ENCODE measurements at regions not wholly inside any gene's neighbourhood (a gene's known extent, or its start where the extent isn't known, plus 50 kb on each side); places are given as distances from the start of the nearest gene placed in this dataset.
A peak's percentile ranks its signal among the peaks of the same experiment; 100 is the strongest.
"Not testable (repeated sequence)": the region's sequence is repeated elsewhere in the genome, so short reads cannot be mapped to it uniquely, and the experiment has no call there.

- no peak overlapping the region for H3K4me3 ChIP-seq (ENCODE audit: low read depth, low read length)
- TF ChIP-seq, protein P1, sequence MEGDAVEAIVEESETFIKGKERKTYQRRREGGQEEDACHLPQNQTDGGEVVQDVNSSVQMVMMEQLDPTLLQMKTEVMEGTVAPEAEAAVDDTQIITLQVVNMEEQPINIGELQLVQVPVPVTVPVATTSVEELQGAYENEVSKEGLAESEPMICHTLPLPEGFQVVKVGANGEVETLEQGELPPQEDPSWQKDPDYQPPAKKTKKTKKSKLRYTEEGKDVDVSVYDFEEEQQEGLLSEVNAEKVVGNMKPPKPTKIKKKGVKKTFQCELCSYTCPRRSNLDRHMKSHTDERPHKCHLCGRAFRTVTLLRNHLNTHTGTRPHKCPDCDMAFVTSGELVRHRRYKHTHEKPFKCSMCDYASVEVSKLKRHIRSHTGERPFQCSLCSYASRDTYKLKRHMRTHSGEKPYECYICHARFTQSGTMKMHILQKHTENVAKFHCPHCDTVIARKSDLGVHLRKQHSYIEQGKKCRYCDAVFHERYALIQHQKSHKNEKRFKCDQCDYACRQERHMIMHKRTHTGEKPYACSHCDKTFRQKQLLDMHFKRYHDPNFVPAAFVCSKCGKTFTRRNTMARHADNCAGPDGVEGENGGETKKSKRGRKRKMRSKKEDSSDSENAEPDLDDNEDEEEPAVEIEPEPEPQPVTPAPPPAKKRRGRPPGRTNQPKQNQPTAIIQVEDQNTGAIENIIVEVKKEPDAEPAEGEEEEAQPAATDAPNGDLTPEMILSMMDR (IDR thresholded peaks at IDR 0.05; ENCODE audit: control insufficient read depth, extremely low read depth, insufficient read depth) = no peak
- DNase-seq (ENCODE audit: low read depth) = no peak
Measured at GRCh38 chr11:109707411-109707810, 285.4 kb downstream of the C11orf87 start.

DNA sequence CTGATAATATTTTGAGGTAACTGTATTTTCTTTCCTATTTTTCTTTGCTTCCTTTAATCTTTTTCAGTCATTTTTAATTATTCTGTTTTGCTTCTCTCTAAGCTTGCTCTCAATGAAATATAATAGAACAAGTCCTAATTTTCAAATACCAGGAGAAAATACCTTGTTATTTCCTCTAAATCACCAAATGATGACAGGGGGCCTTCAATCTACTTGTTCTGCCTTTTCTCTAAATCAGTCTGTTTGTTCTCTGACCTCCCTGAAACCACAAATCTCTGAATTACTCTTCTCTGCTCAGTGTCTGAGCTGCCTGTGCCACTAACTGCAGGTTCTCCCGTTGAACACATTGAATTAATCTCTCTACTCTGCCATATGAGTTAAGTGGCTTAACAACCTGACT, 286.2 kb downstream of the C11orf87 start:
- TF ChIP-seq, protein P1 (IDR thresholded peaks at IDR 0.05; ENCODE audit: control insufficient read depth, extremely low read depth, insufficient read depth) = no peak
- no peak overlapping the region for H3K4me3 ChIP-seq (ENCODE audit: low read depth, low read length)
- DNase-seq (ENCODE audit: low read depth) = no peak

GRCh38 chr11:109714444-109714843, 292.5 kb downstream of the C11orf87 start:
- H3K4me3 ChIP-seq (ENCODE audit: low read depth, low read length); DNase-seq (ENCODE audit: low read depth): not testable (repeated sequence)

GRCh38 chr11:109715424-109715823, 293.4 kb downstream of the C11orf87 start:
- H3K4me3 ChIP-seq (ENCODE audit: low read depth, low read length); DNase-seq (ENCODE audit: low read depth): not testable (repeated sequence)

GRCh38 chr11:109726061-109726460, 304.1 kb downstream of the C11orf87 start:
- TF ChIP-seq, protein P1 (IDR thresholded peaks at IDR 0.05; ENCODE audit: control insufficient read depth, extremely low read depth, insufficient read depth) = no peak
- no peak for DNase-seq (ENCODE audit: low read depth)
- H3K4me3 ChIP-seq (ENCODE audit: low read depth, low read length) = no peak overlapping the region

DNA sequence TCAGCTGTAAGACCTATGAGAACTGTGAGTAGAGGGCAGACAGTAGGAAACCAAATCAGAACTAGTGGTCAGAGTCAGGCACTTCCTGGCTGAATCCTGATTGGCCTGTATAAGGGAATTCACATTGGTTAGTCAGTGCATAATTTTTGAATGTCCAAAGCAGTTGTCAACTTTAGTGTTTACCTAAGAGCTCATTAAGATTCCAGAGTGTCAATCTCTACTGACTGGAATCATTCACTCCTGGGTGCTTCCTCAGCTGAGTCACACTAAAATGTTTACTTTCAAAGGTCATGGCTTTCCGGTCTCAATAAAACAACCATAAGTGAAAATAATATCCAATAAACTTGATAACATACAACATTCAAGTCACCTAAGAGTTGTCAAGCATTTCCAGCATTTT, 306.1 kb downstream of the C11orf87 start:
- DNase-seq (ENCODE audit: low read depth) = peak; percentile 14
- no peak overlapping the region for H3K4me3 ChIP-seq (ENCODE audit: low read depth, low read length)
- TF ChIP-seq, protein P1 (IDR thresholded peaks at IDR 0.05; ENCODE audit: control insufficient read depth, extremely low read depth, insufficient read depth) = no peak

DNA sequence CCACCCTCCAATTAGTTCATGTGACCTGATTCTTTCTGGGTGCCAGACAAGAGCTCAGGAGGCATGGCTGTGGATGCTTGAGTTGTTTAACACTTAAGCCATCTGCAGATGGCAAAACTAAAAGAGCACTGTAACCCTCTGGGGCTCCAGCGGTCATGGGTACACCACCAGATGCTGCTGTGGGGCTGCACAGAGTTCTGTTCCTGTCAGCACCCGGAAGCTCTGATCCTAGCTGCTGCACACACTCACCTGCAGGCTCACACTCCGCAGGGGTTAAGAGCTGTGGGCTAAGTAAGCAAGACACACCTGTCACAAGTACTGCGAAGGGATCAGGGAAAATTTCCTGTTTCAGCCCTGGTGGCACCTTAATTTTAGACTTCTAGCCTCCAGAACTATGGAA, 307.8 kb downstream of the C11orf87 start:
- no peak for DNase-seq (ENCODE audit: low read depth)
- TF ChIP-seq, protein P1 (IDR thresholded peaks at IDR 0.05; ENCODE audit: control insufficient read depth, extremely low read depth, insufficient read depth) = no peak
- no peak overlapping the region for H3K4me3 ChIP-seq (ENCODE audit: low read depth, low read length)

- TF ChIP-seq, protein P1 (IDR thresholded peaks at IDR 0.05; ENCODE audit: control insufficient read depth, extremely low read depth, insufficient read depth) = no peak
- no peak for DNase-seq (ENCODE audit: low read depth)
- no peak overlapping the region for H3K4me3 ChIP-seq (ENCODE audit: low read depth, low read length)
Measured at GRCh38 chr11:109730669-109731068, 308.7 kb downstream of the C11orf87 start.
